GM06990 (cell line): ENCODE measurements at regions not wholly inside any gene's neighbourhood (a gene's known extent, or its start where the extent isn't known, plus 50 kb on each side); places are given as distances from the start of the nearest gene placed in this dataset.

Experiments
- DNase-seq: peaks from one replicate; pipeline ENCODE4 v3.0.0-alpha.2; 2011; ENCODE audit not compliant: insufficient read length; ENCODE audit errors: extremely low read depth
- H3K27me3 ChIP-seq: replicated peaks from 2 replicates; pipeline ENCODE4 v1.6.0; 2011; ENCODE audit warnings: low read length; ENCODE audit not compliant: control insufficient read depth, insufficient read depth
- H3K36me3 ChIP-seq: 2 replicates; pipeline ENCODE4 v1.5.1; 2011; ENCODE audit warnings: low read length; ENCODE audit not compliant: control insufficient read depth, insufficient read depth
- H3K4me3 ChIP-seq: replicated peaks from 2 replicates; pipeline ENCODE4 v1.5.1; 2011; ENCODE audit warnings: low read depth, mild to moderate bottlenecking, control low read depth, low read length
- TF ChIP-seq, protein P1 (sequence below): IDR thresholded peaks from 2 replicates; pipeline ENCODE4 v1.5.1; 2011; ENCODE audit warnings: low read length, control low read depth, mild to moderate bottlenecking, inconsistent platforms; ENCODE audit not compliant: insufficient read depth, poor library complexity, severe bottlenecking

DNA sequence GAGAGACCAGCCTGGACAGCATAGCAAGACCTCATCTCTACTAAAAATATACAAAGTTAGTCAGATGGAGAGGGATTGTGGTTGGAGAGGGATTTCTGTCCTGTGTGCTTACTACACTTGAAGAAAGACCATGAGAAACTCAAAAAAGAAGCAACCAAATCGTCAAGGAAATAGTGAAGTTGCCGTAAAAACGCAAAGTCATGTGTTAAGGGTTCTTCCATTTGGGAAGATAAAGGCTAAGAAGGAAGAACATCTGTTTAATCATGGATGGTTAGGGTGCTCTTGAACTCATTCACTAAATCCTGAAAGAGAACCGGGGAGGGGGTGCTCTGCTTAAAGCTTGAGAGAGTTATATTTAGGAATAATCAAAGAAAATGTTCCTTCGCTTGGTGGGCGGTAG is 59.8 kb upstream of the KDM7A start:
- Histone ChIP-seq H3K27me3 (no peaks in the 10 kb centered on the region; the same call in none of the 2 replicates), H3K36me3 (no peaks in the 10 kb centered on the region), H3K4me3 (no peak overlapping the region)
- TF ChIP-seq, protein P1, sequence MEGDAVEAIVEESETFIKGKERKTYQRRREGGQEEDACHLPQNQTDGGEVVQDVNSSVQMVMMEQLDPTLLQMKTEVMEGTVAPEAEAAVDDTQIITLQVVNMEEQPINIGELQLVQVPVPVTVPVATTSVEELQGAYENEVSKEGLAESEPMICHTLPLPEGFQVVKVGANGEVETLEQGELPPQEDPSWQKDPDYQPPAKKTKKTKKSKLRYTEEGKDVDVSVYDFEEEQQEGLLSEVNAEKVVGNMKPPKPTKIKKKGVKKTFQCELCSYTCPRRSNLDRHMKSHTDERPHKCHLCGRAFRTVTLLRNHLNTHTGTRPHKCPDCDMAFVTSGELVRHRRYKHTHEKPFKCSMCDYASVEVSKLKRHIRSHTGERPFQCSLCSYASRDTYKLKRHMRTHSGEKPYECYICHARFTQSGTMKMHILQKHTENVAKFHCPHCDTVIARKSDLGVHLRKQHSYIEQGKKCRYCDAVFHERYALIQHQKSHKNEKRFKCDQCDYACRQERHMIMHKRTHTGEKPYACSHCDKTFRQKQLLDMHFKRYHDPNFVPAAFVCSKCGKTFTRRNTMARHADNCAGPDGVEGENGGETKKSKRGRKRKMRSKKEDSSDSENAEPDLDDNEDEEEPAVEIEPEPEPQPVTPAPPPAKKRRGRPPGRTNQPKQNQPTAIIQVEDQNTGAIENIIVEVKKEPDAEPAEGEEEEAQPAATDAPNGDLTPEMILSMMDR, result no peak
- DNase-seq, result no peak

- TF ChIP-seq, protein P1, result no peak
- H3K27me3 ChIP-seq, result no peaks in the 10 kb centered on the region; the same call in none of the 2 replicates
Measured at GRCh38 chr7:140235114-140235513, 58.3 kb upstream of the KDM7A start.

GRCh38 chr7:140232957-140233917 is 56.5 kb upstream of the KDM7A start:
- Histone ChIP-seq H3K27me3 (peaks cover 1% of the 10 kb centered on the region; the same call in 1 of the 2 replicates), H3K4me3 (no peak overlapping the region), H3K36me3 (no peaks in the 10 kb centered on the region)
- TF ChIP-seq, protein P1, result no peak
- peak; percentile 69 for DNase-seq

More at GRCh38 chr7:140235114-140235513, 58.3 kb upstream of the KDM7A start:
- no peak for DNase-seq
- Histone ChIP-seq H3K36me3 (no peaks in the 10 kb centered on the region), H3K4me3 (no peak overlapping the region)

- no peaks in the 10 kb centered on the region for H3K36me3 ChIP-seq
- no peak for DNase-seq
- no peak overlapping the region for H3K4me3 ChIP-seq
- H3K27me3 ChIP-seq, result peaks cover 1% of the 10 kb centered on the region; the same call in 1 of the 2 replicates
- TF ChIP-seq, protein P1, result no peak
Measured at GRCh38 chr7:140231771-140232491, 55.1 kb upstream of the KDM7A start.

GRCh38 chr7:140230861-140231770 is 54.3 kb upstream of the KDM7A start:
- peaks cover 1% of the 10 kb centered on the region; the same call in 1 of the 2 replicates for H3K27me3 ChIP-seq
- H3K4me3 ChIP-seq, result peak overlapping the region; percentile 31
- H3K36me3 ChIP-seq, result no peaks in the 10 kb centered on the region
- DNase-seq, result peak; percentile 46
- TF ChIP-seq, protein P1, result no peak
